ENCODE measurements at regions not wholly inside any gene's neighbourhood (a gene's known extent, or its start where the extent isn't known, plus 50 kb on each side); places are given as distances from the start of the nearest gene placed in this dataset.
A peak's percentile ranks its signal among the peaks of the same experiment; 100 is the strongest.

GRCh38 chr1:212495766-212496494 lies 63.2 kb downstream of the NENF start:
- intact Hi-C loops (cut with DNase I) = no loop called here
- no peak for ATAC-seq

GRCh38 chr1:212496682-212497081 lies 64.0 kb downstream of the NENF start:
- ATAC-seq = no peak
- Histone ChIP-seq H3K27ac (no peak overlapping the region), H3K4me3 (no peak overlapping the region), H3K4me1 (no peaks in the 10 kb centered on the region), H3K36me3 (replicated peaks in 1 of 2; ENCODE audit: insufficient read depth in 1 of 2, low read depth in 2 of 2) (no peaks in the 10 kb centered on the region), H3K9me3 (no peaks in the 10 kb centered on the region), H3K27me3 (no peaks in the 10 kb centered on the region)
- intact Hi-C loops (cut with DNase I) = no loop called here
- 80 to 81% methylated on average over 4 of the region's 4 CpGs for WGBS, 2 donors
- TF ChIP-seq CTCF (IDR thresholded peaks at IDR 0.05) (no peak), POLR2A (IDR thresholded peaks at IDR 0.05) (no peak)
- DNase-seq = no peak

More at GRCh38 chr1:212495766-212496494, 63.2 kb downstream of the NENF start:
- Histone ChIP-seq H3K4me3 (no peak overlapping the region), H3K27ac (no peak overlapping the region), H3K9me3 (no peaks in the 10 kb centered on the region), H3K27me3 (no peaks in the 10 kb centered on the region), H3K4me1 (no peaks in the 10 kb centered on the region), H3K36me3 (replicated peaks in 1 of 2; ENCODE audit: insufficient read depth in 1 of 2, low read depth in 2 of 2) (no peaks in the 10 kb centered on the region)
- DNase-seq = no peak
- WGBS, 2 donors = 54 to 62% methylated on average over 7 to 8 of the region's 8 CpGs
- TF ChIP-seq CTCF (IDR thresholded peaks at IDR 0.05) = no peak
- TF ChIP-seq POLR2A (IDR thresholded peaks at IDR 0.05) = no peak

GRCh38 chr1:212497553-212497952 lies 64.8 kb downstream of the NENF start:
- H3K9me3 ChIP-seq = no peaks in the 10 kb centered on the region
- no peak for TF ChIP-seq CTCF (IDR thresholded peaks at IDR 0.05)
- no peak for TF ChIP-seq POLR2A (IDR thresholded peaks at IDR 0.05)
- DNase-seq = no peak
- intact Hi-C loops (cut with DNase I) = no loop called here
- ATAC-seq = no peak
- 86 to 94% methylated on average over 3 of the region's 3 CpGs for WGBS, 2 donors
- H3K36me3 ChIP-seq (replicated peaks in 1 of 2; ENCODE audit: insufficient read depth in 1 of 2, low read depth in 2 of 2) = no peaks in the 10 kb centered on the region
- H3K27me3 ChIP-seq = no peaks in the 10 kb centered on the region
- H3K4me1 ChIP-seq = no peaks in the 10 kb centered on the region
- no peak overlapping the region for H3K27ac ChIP-seq
- no peak overlapping the region for H3K4me3 ChIP-seq

- DNase-seq (peak in 1 of 4 donors; percentile 16), ATAC-seq (no peak)
- no peak overlapping the region for H3K4me3 ChIP-seq
- H3K27me3 ChIP-seq = no peaks in the 10 kb centered on the region
- TF ChIP-seq CTCF (IDR thresholded peaks at IDR 0.05) = no peak
- intact Hi-C loops (cut with DNase I) = no loop called here
- no peak overlapping the region for H3K27ac ChIP-seq
- no peaks in the 10 kb centered on the region for H3K36me3 ChIP-seq (replicated peaks in 1 of 2; ENCODE audit: insufficient read depth in 1 of 2, low read depth in 2 of 2)
- 66% methylated on average over 9 of the region's 9 CpGs for WGBS, 2 donors
- H3K9me3 ChIP-seq = no peaks in the 10 kb centered on the region
- no peaks in the 10 kb centered on the region for H3K4me1 ChIP-seq
Observed at GRCh38 chr1:212498283-212499040, 65.7 kb downstream of the NENF start.
